ENCODE measurements at regions not wholly inside any gene's neighbourhood (a gene's known extent, or its start where the extent isn't known, plus 50 kb on each side); places are given as distances from the start of the nearest gene placed in this dataset.
"Not testable (repeated sequence)": the region's sequence is repeated elsewhere in the genome, so short reads cannot be mapped to it uniquely, and the experiment has no call there.

- TF ChIP-seq, protein P1, sequence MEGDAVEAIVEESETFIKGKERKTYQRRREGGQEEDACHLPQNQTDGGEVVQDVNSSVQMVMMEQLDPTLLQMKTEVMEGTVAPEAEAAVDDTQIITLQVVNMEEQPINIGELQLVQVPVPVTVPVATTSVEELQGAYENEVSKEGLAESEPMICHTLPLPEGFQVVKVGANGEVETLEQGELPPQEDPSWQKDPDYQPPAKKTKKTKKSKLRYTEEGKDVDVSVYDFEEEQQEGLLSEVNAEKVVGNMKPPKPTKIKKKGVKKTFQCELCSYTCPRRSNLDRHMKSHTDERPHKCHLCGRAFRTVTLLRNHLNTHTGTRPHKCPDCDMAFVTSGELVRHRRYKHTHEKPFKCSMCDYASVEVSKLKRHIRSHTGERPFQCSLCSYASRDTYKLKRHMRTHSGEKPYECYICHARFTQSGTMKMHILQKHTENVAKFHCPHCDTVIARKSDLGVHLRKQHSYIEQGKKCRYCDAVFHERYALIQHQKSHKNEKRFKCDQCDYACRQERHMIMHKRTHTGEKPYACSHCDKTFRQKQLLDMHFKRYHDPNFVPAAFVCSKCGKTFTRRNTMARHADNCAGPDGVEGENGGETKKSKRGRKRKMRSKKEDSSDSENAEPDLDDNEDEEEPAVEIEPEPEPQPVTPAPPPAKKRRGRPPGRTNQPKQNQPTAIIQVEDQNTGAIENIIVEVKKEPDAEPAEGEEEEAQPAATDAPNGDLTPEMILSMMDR (IDR thresholded peaks at IDR 0.05), result no peak
- H3K4me3 Mint-ChIP-seq, result no peak overlapping the region
- DNase-seq, result no peak
- H3K27ac Mint-ChIP-seq, result no peak overlapping the region
- H3K36me3 Mint-ChIP-seq (ENCODE audit: low read depth), result no peaks in the 10 kb centered on the region
- H3K4me1 Mint-ChIP-seq, result no peaks in the 10 kb centered on the region
- H3K9me3 Mint-ChIP-seq, result no peaks in the 10 kb centered on the region
- H3K27me3 Mint-ChIP-seq (ENCODE audit: low read depth, poor library complexity), result peaks cover 6% of the 10 kb centered on the region
Observed at GRCh38 chr1:70778056-70778762, 269.4 kb downstream of the PTGER3 start.

DNA sequence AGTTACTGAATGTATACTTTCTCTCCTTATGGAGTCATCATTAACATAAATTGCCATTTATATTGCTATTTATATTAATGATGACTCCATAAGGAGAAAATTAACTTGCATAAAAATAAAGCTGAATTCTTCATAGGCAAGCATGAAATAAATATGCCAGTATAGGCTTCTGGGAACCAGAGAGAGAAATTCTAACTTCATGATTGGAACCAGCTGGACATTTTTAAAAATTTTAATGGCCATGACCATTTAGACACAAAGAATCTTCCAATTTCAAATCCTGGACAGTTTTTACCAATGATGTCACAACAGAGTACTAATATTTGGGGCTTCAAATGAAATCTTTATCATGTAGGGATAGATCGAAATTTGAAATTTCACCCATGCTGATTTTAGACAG is 268.7 kb downstream of the PTGER3 start:
- H3K9me3 Mint-ChIP-seq, result no peaks in the 10 kb centered on the region
- no peaks in the 10 kb centered on the region for H3K4me1 Mint-ChIP-seq
- H3K27me3 Mint-ChIP-seq (ENCODE audit: low read depth, poor library complexity), result peaks cover 4% of the 10 kb centered on the region
- H3K27ac Mint-ChIP-seq, result no peak overlapping the region
- TF ChIP-seq, protein P1 (IDR thresholded peaks at IDR 0.05), result no peak
- H3K4me3 Mint-ChIP-seq, result no peak overlapping the region
- no peaks in the 10 kb centered on the region for H3K36me3 Mint-ChIP-seq (ENCODE audit: low read depth)
- no peak for DNase-seq

GRCh38 chr1:70779571-70779970 is 268.0 kb downstream of the PTGER3 start:
- H3K9me3 Mint-ChIP-seq, result no peaks in the 10 kb centered on the region
- H3K36me3 Mint-ChIP-seq (ENCODE audit: low read depth), result no peaks in the 10 kb centered on the region
- H3K4me1 Mint-ChIP-seq, result no peaks in the 10 kb centered on the region
- H3K27ac Mint-ChIP-seq, result no peak overlapping the region
- TF ChIP-seq, protein P1 (IDR thresholded peaks at IDR 0.05), result no peak
- no peak overlapping the region for H3K4me3 Mint-ChIP-seq
- DNase-seq, result no peak
- H3K27me3 Mint-ChIP-seq (ENCODE audit: low read depth, poor library complexity), result peaks cover 4% of the 10 kb centered on the region

DNA sequence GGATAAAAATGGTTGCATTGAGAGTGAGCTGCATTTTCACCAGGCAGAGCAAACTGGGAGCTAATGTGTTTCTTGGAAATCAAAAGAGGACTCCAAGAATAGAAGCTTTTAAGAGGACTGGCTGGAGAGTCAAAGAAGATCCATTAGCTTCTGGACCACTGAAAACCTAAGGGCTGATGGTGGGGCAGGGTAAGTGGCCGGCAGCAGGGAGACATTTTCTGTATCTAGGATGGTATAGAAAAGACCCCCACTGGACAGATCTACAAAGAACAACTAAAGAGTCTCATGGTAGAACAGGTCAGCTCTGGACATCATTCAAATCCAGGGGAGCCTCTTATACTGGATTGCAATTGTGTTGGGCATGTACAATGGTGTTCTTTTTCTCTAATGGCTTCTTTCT is 262.3 kb downstream of the PTGER3 start:
- H3K4me1 Mint-ChIP-seq, result no peaks in the 10 kb centered on the region
- H3K9me3 Mint-ChIP-seq, result no peaks in the 10 kb centered on the region
- DNase-seq, result no peak
- TF ChIP-seq, protein P1 (IDR thresholded peaks at IDR 0.05), result no peak
- no peak overlapping the region for H3K4me3 Mint-ChIP-seq
- no peaks in the 10 kb centered on the region for H3K27me3 Mint-ChIP-seq (ENCODE audit: low read depth, poor library complexity)
- no peaks in the 10 kb centered on the region for H3K36me3 Mint-ChIP-seq (ENCODE audit: low read depth)
- no peak overlapping the region for H3K27ac Mint-ChIP-seq

GRCh38 chr1:70790232-70790923 is 257.2 kb downstream of the PTGER3 start:
- no peaks in the 10 kb centered on the region for H3K4me1 Mint-ChIP-seq
- H3K36me3 Mint-ChIP-seq (ENCODE audit: low read depth), result no peaks in the 10 kb centered on the region
- no peaks in the 10 kb centered on the region for H3K9me3 Mint-ChIP-seq
- DNase-seq, result no peak
- H3K27ac Mint-ChIP-seq, result no peak overlapping the region
- TF ChIP-seq, protein P1 (IDR thresholded peaks at IDR 0.05), result no peak
- H3K4me3 Mint-ChIP-seq, result no peak overlapping the region
- H3K27me3 Mint-ChIP-seq (ENCODE audit: low read depth, poor library complexity), result no peaks in the 10 kb centered on the region

- H3K9me3 Mint-ChIP-seq; H3K27me3 Mint-ChIP-seq (ENCODE audit: low read depth, poor library complexity); DNase-seq; H3K27ac Mint-ChIP-seq; H3K4me1 Mint-ChIP-seq; H3K4me3 Mint-ChIP-seq; H3K36me3 Mint-ChIP-seq (ENCODE audit: low read depth): not testable (repeated sequence)
Observed at GRCh38 chr1:70795064-70795463, 252.6 kb downstream of the PTGER3 start.

- not testable (repeated sequence) for H3K27me3 Mint-ChIP-seq (ENCODE audit: low read depth, poor library complexity); H3K4me1 Mint-ChIP-seq; H3K27ac Mint-ChIP-seq; H3K36me3 Mint-ChIP-seq (ENCODE audit: low read depth); H3K9me3 Mint-ChIP-seq; DNase-seq; H3K4me3 Mint-ChIP-seq
Observed at GRCh38 chr1:70796298-70796697, 251.3 kb downstream of the PTGER3 start.

- not testable (repeated sequence) for H3K27me3 Mint-ChIP-seq (ENCODE audit: low read depth, poor library complexity); H3K27ac Mint-ChIP-seq; H3K4me1 Mint-ChIP-seq; DNase-seq; H3K36me3 Mint-ChIP-seq (ENCODE audit: low read depth); H3K4me3 Mint-ChIP-seq
- peaks cover 17% of the 10 kb centered on the region for H3K9me3 Mint-ChIP-seq
Observed at GRCh38 chr1:70802625-70803024, 245.0 kb downstream of the PTGER3 start.

All from nephron progenitor cell (in vitro differentiated cells).